ENCODE measurements at regions not wholly inside any gene's neighbourhood (a gene's known extent, or its start where the extent isn't known, plus 50 kb on each side); places are given as distances from the start of the nearest gene placed in this dataset.
"Not testable (repeated sequence)": the region's sequence is repeated elsewhere in the genome, so short reads cannot be mapped to it uniquely, and the experiment has no call there.

GRCh38 chr2:156237558-156237957 lies 95.0 kb downstream of the NR4A2 start:
- Histone ChIP-seq H4K20me1 (ENCODE audit: insufficient read depth) (no peaks in the 10 kb centered on the region), H3K27ac (ENCODE audit: low read depth in 2 of 2, low read length in 1 of 2) (no peak overlapping the region), H3K36me3 (replicated peaks in 1 of 2; ENCODE audit: control insufficient read depth in 1 of 2, insufficient read depth in 2 of 2, low read length in 1 of 2) (no peaks in the 10 kb centered on the region), H2AFZ (ENCODE audit: low read depth) (no peak overlapping the region), H3K9me2 (no peaks in the 10 kb centered on the region), H3K9me3 (no peaks in the 10 kb centered on the region), H3K27me3 (ENCODE audit: insufficient read depth) (no peaks in the 10 kb centered on the region), H3K9ac (no peak overlapping the region), H3F3A (replicated peaks; ENCODE audit: insufficient read depth) (no peaks in the 10 kb centered on the region), H3K79me2 (ENCODE audit: insufficient read depth) (no peaks in the 10 kb centered on the region), H3K4me1 (ENCODE audit: control insufficient read depth in 1 of 2, insufficient read depth in 2 of 2, low read depth in 1 of 2, low read length in 1 of 2) (no peaks in the 10 kb centered on the region), H3K4me2 (no peak overlapping the region), H3K4me3 (ENCODE audit: low read depth in 2 of 2, low read length in 1 of 2) (no peak overlapping the region)
- TF ChIP-seq POLR2AphosphoS5 (IDR thresholded peaks at IDR 0.05; ENCODE audit: low read depth, low read length) = no peak
- TF ChIP-seq, protein P1, sequence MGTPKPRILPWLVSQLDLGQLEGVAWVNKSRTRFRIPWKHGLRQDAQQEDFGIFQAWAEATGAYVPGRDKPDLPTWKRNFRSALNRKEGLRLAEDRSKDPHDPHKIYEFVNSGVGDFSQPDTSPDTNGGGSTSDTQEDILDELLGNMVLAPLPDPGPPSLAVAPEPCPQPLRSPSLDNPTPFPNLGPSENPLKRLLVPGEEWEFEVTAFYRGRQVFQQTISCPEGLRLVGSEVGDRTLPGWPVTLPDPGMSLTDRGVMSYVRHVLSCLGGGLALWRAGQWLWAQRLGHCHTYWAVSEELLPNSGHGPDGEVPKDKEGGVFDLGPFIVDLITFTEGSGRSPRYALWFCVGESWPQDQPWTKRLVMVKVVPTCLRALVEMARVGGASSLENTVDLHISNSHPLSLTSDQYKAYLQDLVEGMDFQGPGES (IDR thresholded peaks at IDR 0.05; ENCODE audit: low read depth, low read length) = no peak
- TF ChIP-seq PBX3 (IDR thresholded peaks at IDR 0.05) = no peak
- TF ChIP-seq, protein P2, sequence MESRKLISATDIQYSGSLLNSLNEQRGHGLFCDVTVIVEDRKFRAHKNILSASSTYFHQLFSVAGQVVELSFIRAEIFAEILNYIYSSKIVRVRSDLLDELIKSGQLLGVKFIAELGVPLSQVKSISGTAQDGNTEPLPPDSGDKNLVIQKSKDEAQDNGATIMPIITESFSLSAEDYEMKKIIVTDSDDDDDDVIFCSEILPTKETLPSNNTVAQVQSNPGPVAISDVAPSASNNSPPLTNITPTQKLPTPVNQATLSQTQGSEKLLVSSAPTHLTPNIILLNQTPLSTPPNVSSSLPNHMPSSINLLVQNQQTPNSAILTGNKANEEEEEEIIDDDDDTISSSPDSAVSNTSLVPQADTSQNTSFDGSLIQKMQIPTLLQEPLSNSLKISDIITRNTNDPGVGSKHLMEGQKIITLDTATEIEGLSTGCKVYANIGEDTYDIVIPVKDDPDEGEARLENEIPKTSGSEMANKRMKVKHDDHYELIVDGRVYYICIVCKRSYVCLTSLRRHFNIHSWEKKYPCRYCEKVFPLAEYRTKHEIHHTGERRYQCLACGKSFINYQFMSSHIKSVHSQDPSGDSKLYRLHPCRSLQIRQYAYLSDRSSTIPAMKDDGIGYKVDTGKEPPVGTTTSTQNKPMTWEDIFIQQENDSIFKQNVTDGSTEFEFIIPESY (IDR thresholded peaks at IDR 0.05; ENCODE audit: borderline replicate concordance, low read depth) = no peak
- TF ChIP-seq, protein P3, sequence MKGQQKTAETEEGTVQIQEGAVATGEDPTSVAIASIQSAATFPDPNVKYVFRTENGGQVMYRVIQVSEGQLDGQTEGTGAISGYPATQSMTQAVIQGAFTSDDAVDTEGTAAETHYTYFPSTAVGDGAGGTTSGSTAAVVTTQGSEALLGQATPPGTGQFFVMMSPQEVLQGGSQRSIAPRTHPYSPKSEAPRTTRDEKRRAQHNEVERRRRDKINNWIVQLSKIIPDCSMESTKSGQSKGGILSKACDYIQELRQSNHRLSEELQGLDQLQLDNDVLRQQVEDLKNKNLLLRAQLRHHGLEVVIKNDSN (IDR thresholded peaks at IDR 0.05; ENCODE audit: borderline replicate concordance, low read depth) = no peak
- TF ChIP-seq TAF1 (IDR thresholded peaks at IDR 0.05; ENCODE audit: borderline replicate concordance, low read depth, low read length) = no peak
- no peak for TF ChIP-seq JUND (IDR thresholded peaks at IDR 0.05)
- 5% methylated on average over 2 of the region's 2 CpGs for WGBS (ENCODE audit: low lambda C conversion rate)
- DNase-seq = no peak
- ChIA-PET CTCF (no interaction called here), POLR2A (no interaction called here)

DNA sequence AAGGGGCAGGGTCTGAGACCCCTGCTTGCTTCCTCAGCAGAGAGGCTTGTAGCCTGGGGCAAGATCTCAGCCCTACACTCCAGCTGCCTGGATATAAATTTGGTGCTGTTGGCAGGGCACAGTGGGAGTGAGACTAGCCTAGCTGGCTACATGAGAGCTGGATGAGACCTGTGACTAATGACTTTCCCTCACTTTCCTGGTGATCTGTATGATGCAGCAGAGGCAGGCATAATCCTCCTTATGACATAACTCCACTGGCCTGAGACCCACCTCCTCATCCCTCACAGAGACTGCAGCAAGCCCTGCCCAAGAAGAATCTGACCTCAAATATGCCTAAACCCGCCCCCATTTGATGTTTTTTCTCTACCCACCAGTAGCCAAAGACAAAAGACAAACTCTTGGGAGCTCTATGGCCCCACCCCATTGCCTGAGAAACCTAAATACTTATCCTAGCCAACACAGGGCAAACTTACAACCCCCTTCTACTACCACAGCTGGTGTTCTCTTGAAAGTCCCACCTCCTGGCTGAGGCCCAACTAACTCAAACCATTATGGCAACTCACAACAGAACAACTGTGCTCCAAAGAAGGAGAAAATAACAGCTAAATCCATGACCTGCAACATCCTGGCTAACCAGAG lies 102.7 kb downstream of the NR4A2 start:
- Histone ChIP-seq H3K4me1 (ENCODE audit: control insufficient read depth in 1 of 2, insufficient read depth in 2 of 2, low read depth in 1 of 2, low read length in 1 of 2) (no peaks in the 10 kb centered on the region), H3K4me2 (no peak overlapping the region), H4K20me1 (ENCODE audit: insufficient read depth) (no peaks in the 10 kb centered on the region), H3F3A (replicated peaks; ENCODE audit: insufficient read depth) (no peaks in the 10 kb centered on the region), H3K36me3 (replicated peaks in 1 of 2; ENCODE audit: control insufficient read depth in 1 of 2, insufficient read depth in 2 of 2, low read length in 1 of 2) (no peaks in the 10 kb centered on the region), H3K79me2 (ENCODE audit: insufficient read depth) (no peaks in the 10 kb centered on the region), H3K27me3 (ENCODE audit: insufficient read depth) (no peaks in the 10 kb centered on the region), H3K27ac (ENCODE audit: low read depth in 2 of 2, low read length in 1 of 2) (no peak overlapping the region), H3K9me2 (no peaks in the 10 kb centered on the region), H3K9me3 (no peaks in the 10 kb centered on the region), H2AFZ (ENCODE audit: low read depth) (no peak overlapping the region), H3K9ac (no peak overlapping the region), H3K4me3 (ENCODE audit: low read depth in 2 of 2, low read length in 1 of 2) (no peak overlapping the region)
- no peak for DNase-seq
- 0% methylated on average over 1 of the region's 1 CpG for WGBS (ENCODE audit: low lambda C conversion rate)
- POLR2A ChIA-PET = interaction anchor here (0.6 kb wide), 1 partner anchor 1477 kb away, joined by 3 read pairs; no protein-coding TSS in a partner anchor
- CTCF ChIA-PET = no interaction called here
- no peak for TF ChIP-seq POLR2AphosphoS5 (IDR thresholded peaks at IDR 0.05; ENCODE audit: low read depth, low read length)
- TF ChIP-seq YY1 (IDR thresholded peaks at IDR 0.05; ENCODE audit: low read depth) = no peak

GRCh38 chr2:156223328-156223727 lies 109.2 kb downstream of the NR4A2 start:
- H4K20me1 ChIP-seq (ENCODE audit: insufficient read depth); H3K79me2 ChIP-seq (ENCODE audit: insufficient read depth); H3K9me2 ChIP-seq; H3K4me2 ChIP-seq; H3K9me3 ChIP-seq; H3K9ac ChIP-seq; H3K27me3 ChIP-seq (ENCODE audit: insufficient read depth); H2AFZ ChIP-seq (ENCODE audit: low read depth); H3K27ac ChIP-seq (ENCODE audit: low read depth in 2 of 2, low read length in 1 of 2); H3K36me3 ChIP-seq (replicated peaks in 1 of 2; ENCODE audit: control insufficient read depth in 1 of 2, insufficient read depth in 2 of 2, low read length in 1 of 2); CTCF ChIA-PET; DNase-seq; H3K4me3 ChIP-seq (ENCODE audit: low read depth in 2 of 2, low read length in 1 of 2); H3K4me1 ChIP-seq (ENCODE audit: control insufficient read depth in 1 of 2, insufficient read depth in 2 of 2, low read depth in 1 of 2, low read length in 1 of 2); H3F3A ChIP-seq (replicated peaks; ENCODE audit: insufficient read depth); POLR2A ChIA-PET: not testable (repeated sequence)
- 0% methylated on average over 1 of the region's 1 CpG for WGBS (ENCODE audit: low lambda C conversion rate)
